ENCODE measurements at regions not wholly inside any gene's neighbourhood (a gene's known extent, or its start where the extent isn't known, plus 50 kb on each side); places are given as distances from the start of the nearest gene placed in this dataset.

- no peak for TF ChIP-seq CTCF (IDR thresholded peaks at IDR 0.05; ENCODE audit: poor library complexity, severe bottlenecking)
- no peak for TF ChIP-seq RAD21 (conservative IDR thresholded peaks at IDR 0.05)
- TF ChIP-seq EP300 (conservative IDR thresholded peaks at IDR 0.05; ENCODE audit: poor library complexity, severe bottlenecking) = no peak
- TF ChIP-seq TAF1 (IDR thresholded peaks at IDR 0.05; ENCODE audit: low read depth) = no peak
- TF ChIP-seq POLR2AphosphoS5 (IDR thresholded peaks at IDR 0.05) = no peak
- no peak for TF ChIP-seq REST (IDR thresholded peaks at IDR 0.05; ENCODE audit: borderline replicate concordance)
These were observed 58.9 kb upstream of the RAI2 start for GRCh38 chrX:17919896-17920446.
